B cell (primary cell): ENCODE measurements at regions not wholly inside any gene's neighbourhood (a gene's known extent, or its start where the extent isn't known, plus 50 kb on each side); places are given as distances from the start of the nearest gene placed in this dataset.

Source experiments
- EZH2 ChIP-seq: IDR thresholded peaks from 2 replicates; pipeline ENCODE4 v1.6.1; 2012; ENCODE audit warnings: borderline replicate concordance, low read depth, mild to moderate bottlenecking, moderate library complexity, low read length; ENCODE audit not compliant: insufficient read depth, poor library complexity, severe bottlenecking
- TF ChIP-seq, protein P1 (sequence below): fragments of 200-600 bp; IDR thresholded peaks from one replicate; pipeline ENCODE4 v1.8.0; 2022; ENCODE audit warnings: antibody characterized with exemption, mild to moderate bottlenecking

DNA sequence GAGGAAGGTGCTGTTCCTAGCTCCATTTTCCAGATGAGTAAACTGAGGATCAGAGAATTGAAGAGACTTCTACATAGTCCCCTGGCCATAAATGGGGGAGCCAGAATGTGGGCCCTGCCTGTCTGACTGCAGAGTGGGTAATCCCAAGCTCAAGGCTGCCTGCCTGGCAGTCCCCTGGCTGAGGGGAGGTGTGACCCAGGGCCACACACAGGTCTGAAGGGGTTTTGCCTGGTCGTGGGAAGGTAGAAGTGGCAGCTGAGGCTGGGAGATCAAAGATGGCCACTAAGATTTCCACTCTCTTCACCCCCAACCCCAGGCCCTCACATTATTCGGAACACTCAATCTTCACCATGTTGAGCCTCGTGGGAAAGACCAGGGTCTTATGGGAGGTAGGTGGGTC is 176.3 kb downstream of the MACROH2A1 start:
- TF ChIP-seq, protein P1, sequence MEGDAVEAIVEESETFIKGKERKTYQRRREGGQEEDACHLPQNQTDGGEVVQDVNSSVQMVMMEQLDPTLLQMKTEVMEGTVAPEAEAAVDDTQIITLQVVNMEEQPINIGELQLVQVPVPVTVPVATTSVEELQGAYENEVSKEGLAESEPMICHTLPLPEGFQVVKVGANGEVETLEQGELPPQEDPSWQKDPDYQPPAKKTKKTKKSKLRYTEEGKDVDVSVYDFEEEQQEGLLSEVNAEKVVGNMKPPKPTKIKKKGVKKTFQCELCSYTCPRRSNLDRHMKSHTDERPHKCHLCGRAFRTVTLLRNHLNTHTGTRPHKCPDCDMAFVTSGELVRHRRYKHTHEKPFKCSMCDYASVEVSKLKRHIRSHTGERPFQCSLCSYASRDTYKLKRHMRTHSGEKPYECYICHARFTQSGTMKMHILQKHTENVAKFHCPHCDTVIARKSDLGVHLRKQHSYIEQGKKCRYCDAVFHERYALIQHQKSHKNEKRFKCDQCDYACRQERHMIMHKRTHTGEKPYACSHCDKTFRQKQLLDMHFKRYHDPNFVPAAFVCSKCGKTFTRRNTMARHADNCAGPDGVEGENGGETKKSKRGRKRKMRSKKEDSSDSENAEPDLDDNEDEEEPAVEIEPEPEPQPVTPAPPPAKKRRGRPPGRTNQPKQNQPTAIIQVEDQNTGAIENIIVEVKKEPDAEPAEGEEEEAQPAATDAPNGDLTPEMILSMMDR: no peak
- TF ChIP-seq EZH2: no peak
